H1 (cell line): ENCODE measurements at regions not wholly inside any gene's neighbourhood (a gene's known extent, or its start where the extent isn't known, plus 50 kb on each side); places are given as distances from the start of the nearest gene placed in this dataset.

ENCODE experiments used
- CTCF ChIA-PET: fragments of 300-600 bp; sonication (Branson Sonifier 250); formaldehyde crosslinking; loops from one replicate; lab custom pipeline; 2021; ENCODE audit not compliant: partially characterized antibody; lab: Charles Lee
- POLR2A ChIA-PET: fragments of 300-600 bp; sonication (Branson Sonifier 250); formaldehyde crosslinking; loops from one replicate; lab custom pipeline; 2021; ENCODE audit warnings: inconsistent platforms; ENCODE audit not compliant: partially characterized antibody; lab: Charles Lee
- DNase-seq, 2 experiments: peaks; one replicate each; pipeline versions ENCODE4 v3.0.0 to v3.0.0-alpha.2; 2010 to 2022; ENCODE audit warnings: low spot score in 2 of 2, low read depth in 1 of 2, mixed read lengths in 1 of 2
- FAIRE-seq: peaks from 2 replicates; lab custom pipeline; 2011; peaks lifted over from hg19 to GRCh38; lab: Jason Lieb, UNC
- H2AFZ ChIP-seq: 2 replicates; pipeline ENCODE4 v1.8.1; 2012; ENCODE audit warnings: low read length, inconsistent platforms
- H2AK5ac ChIP-seq: 2 replicates; pipeline ENCODE4 v1.6.1; 2013; ENCODE audit warnings: low read depth, low read length
- H2BK120ac ChIP-seq: replicated peaks from 2 replicates; pipeline ENCODE3; 2013; ENCODE audit warnings: low read depth, low read length, inconsistent platforms
- H2BK12ac ChIP-seq: 2 replicates; pipeline ENCODE4 v1.6.1; 2013; ENCODE audit warnings: low read depth, low read length
- H2BK15ac ChIP-seq: 2 replicates; pipeline ENCODE4 v1.6.1; 2013; ENCODE audit warnings: low read length
- H2BK20ac ChIP-seq: 2 replicates; pipeline ENCODE4 v1.6.1; 2013; ENCODE audit warnings: low read length
- H2BK5ac ChIP-seq: 2 replicates; pipeline ENCODE4 v1.6.1; 2013; ENCODE audit warnings: low read depth, low read length
- H3K14ac ChIP-seq: 2 replicates; pipeline ENCODE4 v1.6.1; 2013; ENCODE audit warnings: inconsistent platforms; ENCODE audit not compliant: insufficient read length
- H3K18ac ChIP-seq: 2 replicates; pipeline ENCODE4 v1.6.1; 2013; ENCODE audit warnings: low read length; ENCODE audit errors: extremely low read depth
- H3K23ac ChIP-seq: 2 replicates; pipeline ENCODE4 v1.6.1; 2013; ENCODE audit warnings: inconsistent platforms; ENCODE audit not compliant: insufficient read length
- H3K23me2 ChIP-seq: 2 replicates; pipeline ENCODE4 v1.6.1; 2013; ENCODE audit warnings: low read depth, low read length
- H3K27ac ChIP-seq: 2 replicates; pipeline ENCODE4 v1.6.1; 2011; ENCODE audit warnings: low read depth, low read length, inconsistent platforms
- H3K27me3 ChIP-seq, 4 experiments: replicated peaks in 1 of 4; 1 replicate in 1 of 4; 2 replicates in 3 of 4; pipeline versions ENCODE4 v1.6.1 to v1.8.1; 2011 to 2013; ENCODE audit warnings: low read length in 3 of 4, mild to moderate bottlenecking in 3 of 4, inconsistent platforms in 2 of 4, mixed read lengths in 2 of 4, moderate library complexity in 1 of 4; ENCODE audit not compliant: control insufficient read depth in 3 of 4, insufficient read depth in 3 of 4; ENCODE audit errors: extremely low read depth in 1 of 4
- H3K36me3 ChIP-seq, 4 experiments: 2 replicates each; pipeline versions ENCODE4 v1.6.1 to v1.8.1; 2011 to 2013; ENCODE audit warnings: mild to moderate bottlenecking in 4 of 4, low read length in 3 of 4, moderate library complexity in 2 of 4, control low read depth in 1 of 4, inconsistent platforms in 1 of 4; ENCODE audit not compliant: insufficient read depth in 4 of 4, control insufficient read depth in 2 of 4
- H3K4ac ChIP-seq: replicated peaks from 2 replicates; pipeline ENCODE3; 2013; ENCODE audit warnings: low read length, low read depth, mixed read lengths, inconsistent platforms; ENCODE audit not compliant: insufficient read length
- H3K4me1 ChIP-seq, 4 experiments: replicated peaks in 1 of 4; 1 replicate in 1 of 4; 2 replicates in 3 of 4; pipeline versions ENCODE4 v1.6.1 to v1.8.1; 2011 to 2013; ENCODE audit warnings: low read length in 3 of 4, inconsistent platforms in 2 of 4, mixed read lengths in 1 of 4; ENCODE audit not compliant: insufficient read depth in 4 of 4, control insufficient read depth in 3 of 4
- H3K4me2 ChIP-seq, 2 experiments: 2 replicates each; pipeline versions ENCODE4 v1.6.1 to v1.8.1; 2011 to 2013; ENCODE audit warnings: low read depth in 2 of 2, low read length in 2 of 2, control low read depth in 1 of 2, inconsistent platforms in 1 of 2, mild to moderate bottlenecking in 1 of 2; ENCODE audit not compliant: insufficient read depth in 1 of 2
- H3K4me3 ChIP-seq, 4 experiments: fragments of 200-600, 300-600 bp in 1 of 4; sonication (generic), shearing (Covaris generic), sonication (Bioruptor Twin) in 1 of 4; 2 replicates each; pipeline versions ENCODE4 v1.5.1 to v1.8.1; 2011 to 2016; ENCODE audit warnings: low read length in 4 of 4, low read depth in 3 of 4, control low read depth in 2 of 4, inconsistent platforms in 2 of 4, mild to moderate bottlenecking in 2 of 4, mixed read lengths in 1 of 4, moderate library complexity in 1 of 4; ENCODE audit not compliant: insufficient read depth in 2 of 4; ENCODE audit errors: extremely low read depth in 1 of 4
- H3K56ac ChIP-seq: replicated peaks from 2 replicates; pipeline ENCODE3; 2013; ENCODE audit warnings: low read depth, mild to moderate bottlenecking, mixed read lengths, low read length, inconsistent platforms; ENCODE audit not compliant: insufficient read length
- H3K79me1 ChIP-seq: 2 replicates; pipeline ENCODE4 v1.6.1; 2013; ENCODE audit warnings: low read depth, low read length, control low read depth
- H3K79me2 ChIP-seq, 2 experiments: 2 replicates each; pipeline versions ENCODE4 v1.6.1 to v1.8.1; 2012 to 2013; ENCODE audit warnings: low read length in 2 of 2, mild to moderate bottlenecking in 2 of 2, inconsistent platforms in 1 of 2; ENCODE audit not compliant: insufficient read depth in 2 of 2, control insufficient read depth in 1 of 2
- H3K9ac ChIP-seq, 4 experiments: replicated peaks in 1 of 4; 1 replicate in 1 of 4; 2 replicates in 3 of 4; pipeline versions ENCODE4 v1.6.1 to v1.8.1; 2011 to 2013; ENCODE audit warnings: low read depth in 3 of 4, low read length in 3 of 4, control low read depth in 2 of 4, mild to moderate bottlenecking in 2 of 4, moderate library complexity in 2 of 4, inconsistent platforms in 1 of 4; ENCODE audit errors: extremely low read depth in 1 of 4
- H3K9me3 ChIP-seq, 2 experiments: 2 replicates each; pipeline versions ENCODE4 v1.6.1 to v1.8.1; 2012 to 2013; ENCODE audit warnings: mild to moderate bottlenecking in 2 of 2, moderate library complexity in 2 of 2, control low read depth in 1 of 2, inconsistent platforms in 1 of 2, low read depth in 1 of 2, low read length in 1 of 2, mixed read lengths in 1 of 2; ENCODE audit not compliant: insufficient read depth in 2 of 2
- H4K20me1 ChIP-seq, 2 experiments: replicated peaks in 1 of 2; 2 replicates each; pipeline versions ENCODE3 to v1.8.1; 2011 to 2013; ENCODE audit warnings: inconsistent platforms in 2 of 2, low read length in 2 of 2, mild to moderate bottlenecking in 1 of 2; ENCODE audit not compliant: insufficient read depth in 2 of 2, control insufficient read depth in 1 of 2
- H4K5ac ChIP-seq: 2 replicates; pipeline ENCODE4 v1.6.1; 2013; ENCODE audit warnings: low read length, low read depth, mixed read lengths, inconsistent platforms; ENCODE audit not compliant: insufficient read length
- H4K8ac ChIP-seq: 2 replicates; pipeline ENCODE4 v1.8.0; 2013; ENCODE audit warnings: mild to moderate bottlenecking, moderate library complexity, low read length, inconsistent platforms; ENCODE audit not compliant: insufficient read depth; ENCODE audit errors: extremely low read depth
- H4K91ac ChIP-seq: replicated peaks from 2 replicates; pipeline ENCODE3; 2013; ENCODE audit warnings: low read length, mixed read lengths, inconsistent platforms; ENCODE audit not compliant: insufficient read length
- ATF2 ChIP-seq: IDR thresholded peaks from 2 replicates; pipeline ENCODE4 v1.6.1; 2012; ENCODE audit warnings: low read length, inconsistent platforms
- ATF3 ChIP-seq: IDR thresholded peaks from 2 replicates; pipeline ENCODE4 v1.6.1; 2011; ENCODE audit warnings: low read depth, mild to moderate bottlenecking, low read length; ENCODE audit not compliant: insufficient read depth
- CTCF ChIP-seq, 3 experiments: IDR thresholded peaks; 1 replicate in 2 of 3; 2 replicates in 1 of 3; pipeline versions ENCODE4 v1.5.1 to v1.6.1; 2011; ENCODE audit warnings: low read length in 3 of 3, mild to moderate bottlenecking in 3 of 3, inconsistent platforms in 2 of 3, low read depth in 1 of 3, moderate library complexity in 1 of 3; ENCODE audit not compliant: insufficient read depth in 1 of 3; ENCODE audit errors: control extremely low read depth in 1 of 3
- JUN ChIP-seq: IDR thresholded peaks from 2 replicates; pipeline ENCODE4 v1.6.1; 2011; ENCODE audit warnings: low read depth, mild to moderate bottlenecking, improper control_type of control experiment, low read length
- KDM1A ChIP-seq: fragments of 200-600, 300-600 bp; sonication (generic); IDR thresholded peaks from 2 replicates; pipeline ENCODE4 v1.7.1; 2016; ENCODE audit warnings: mild to moderate bottlenecking, low read length, borderline replicate concordance
- POLR2A ChIP-seq, 2 experiments: IDR thresholded peaks; 1 replicate in 1 of 2; 2 replicates in 1 of 2; pipeline ENCODE4 v1.6.1; 2011; ENCODE audit warnings: low read depth in 2 of 2, low read length in 2 of 2, mild to moderate bottlenecking in 2 of 2; ENCODE audit errors: control extremely low read depth in 1 of 2
- SAP30 ChIP-seq: fragments of 300-600 bp; sonication (generic); IDR thresholded peaks from 2 replicates; pipeline ENCODE4 v1.7.1; 2012; ENCODE audit warnings: low read length, moderate library complexity, mild to moderate bottlenecking, inconsistent platforms; ENCODE audit not compliant: insufficient read depth, insufficient replicate concordance
- WGBS, 2 experiments: shearing (Covaris generic) in 1 of 2; methylation state at CpG; one replicate each; pipeline versions ENCODE4 v1.1.6 to v1.1.7; 2013 to 2015; ENCODE audit warnings: low lambda C conversion rate in 2 of 2, mixed read lengths in 2 of 2, inconsistent platforms in 1 of 2, low coverage in 1 of 2, missing lambda C conversion rate in 1 of 2; ENCODE audit not compliant: insufficient replicate concordance in 2 of 2, insufficient coverage in 1 of 2, insufficient read length in 1 of 2; ENCODE audit errors: extremely low coverage in 1 of 2, missing lambda C conversion rate in 1 of 2; 5-methylcytosine and 5-hydroxymethylcytosine counted together

- H3K23ac ChIP-seq: no peak overlapping the region
- no peaks in the 10 kb centered on the region for H3K79me1 ChIP-seq
- H3K4me2 ChIP-seq: no peak overlapping the region
- H2BK15ac ChIP-seq: no peak overlapping the region
- no peaks in the 10 kb centered on the region for H4K20me1 ChIP-seq
- no peaks in the 10 kb centered on the region for H3K9me3 ChIP-seq
- no peak overlapping the region for H3K14ac ChIP-seq
- H3K4ac ChIP-seq: no peak overlapping the region
- H2BK12ac ChIP-seq: no peak overlapping the region
- no peak overlapping the region for H3K56ac ChIP-seq
- no peak overlapping the region for H2AK5ac ChIP-seq
- 72% methylated on average over 5 of the region's 5 CpGs; no CpG with 5 or more reads in 1 of the 2 experiments for WGBS, 2 experiments
- H3K9ac ChIP-seq: no peak overlapping the region
- no peak for DNase-seq
- no peak overlapping the region for H2AFZ ChIP-seq
- H4K91ac ChIP-seq: no peak overlapping the region
- TF ChIP-seq POLR2A (IDR thresholded peaks at IDR 0.05; ENCODE audit: control extremely low read depth in 1 of 2, low read depth in 2 of 2, low read length in 2 of 2) (no peak), JUN (no peak), ATF3 (no peak), SAP30 (no peak), ATF2 (no peak), KDM1A (no peak), CTCF (IDR thresholded peaks at IDR 0.05; ENCODE audit: control extremely low read depth in 1 of 3, insufficient read depth in 1 of 3, low read depth in 1 of 3, low read length in 3 of 3) (no peak)
- no peak overlapping the region for H2BK120ac ChIP-seq
- no peaks in the 10 kb centered on the region for H3K79me2 ChIP-seq
- H2BK20ac ChIP-seq: no peak overlapping the region
- no peak overlapping the region for H3K4me3 ChIP-seq
- no peak overlapping the region for H4K8ac ChIP-seq
- POLR2A ChIA-PET: no interaction called here
- no peak overlapping the region for H4K5ac ChIP-seq
- no peak overlapping the region for H2BK5ac ChIP-seq
- no peaks in the 10 kb centered on the region for H3K23me2 ChIP-seq
- no peak overlapping the region for H3K18ac ChIP-seq
- FAIRE-seq: no peak
- no peaks in the 10 kb centered on the region for H3K36me3 ChIP-seq
- H3K4me1 ChIP-seq: no peaks in the 10 kb centered on the region; a peak in 1 of 7 replicates
- no peaks in the 10 kb centered on the region for H3K27me3 ChIP-seq
- H3K27ac ChIP-seq: no peak overlapping the region
- CTCF ChIA-PET: interaction anchor here (1.3 to 3.5 kb wide), 6 partner anchors 10 to 338 kb away, joined by 3 to 16 read pairs (median 10); no protein-coding TSS in a partner anchor
Measured at GRCh38 chr1:115475901-115476300, 137.9 kb upstream of the NGF start.
